ENCODE measurements at regions not wholly inside any gene's neighbourhood (a gene's known extent, or its start where the extent isn't known, plus 50 kb on each side); places are given as distances from the start of the nearest gene placed in this dataset.

DNA sequence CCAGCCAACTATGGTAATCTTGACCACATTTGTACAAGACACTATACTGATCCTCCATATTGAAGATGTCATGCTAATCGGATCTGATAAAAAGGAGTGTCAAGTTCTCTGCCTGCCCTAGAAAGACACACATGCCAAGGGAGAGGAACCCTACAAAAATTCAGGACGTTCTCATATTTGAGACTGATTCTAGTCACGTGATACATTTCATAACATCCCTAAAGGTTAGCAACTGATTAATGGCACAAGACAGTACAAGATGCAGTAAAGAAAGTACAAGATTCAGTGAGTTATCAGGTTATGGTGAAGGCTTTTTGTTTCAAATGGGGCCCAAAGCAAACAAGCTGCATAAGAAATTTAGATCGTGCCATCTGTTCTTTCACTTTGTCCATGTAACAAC is 190.7 kb upstream of the MOCS1 start:
- TF ChIP-seq, protein P1, sequence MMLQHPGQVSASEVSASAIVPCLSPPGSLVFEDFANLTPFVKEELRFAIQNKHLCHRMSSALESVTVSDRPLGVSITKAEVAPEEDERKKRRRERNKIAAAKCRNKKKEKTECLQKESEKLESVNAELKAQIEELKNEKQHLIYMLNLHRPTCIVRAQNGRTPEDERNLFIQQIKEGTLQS (CRISPR knock-in tag; IDR thresholded peaks at IDR 0.05): no peak
- TF ChIP-seq ZNF577 (CRISPR knock-in tag; IDR thresholded peaks at IDR 0.05; ENCODE audit: borderline replicate concordance, low read depth) (no peak), ZNF354B (CRISPR knock-in tag; IDR thresholded peaks at IDR 0.05) (no peak)
